Cardiac fibroblast (primary cell): ENCODE measurements at regions not wholly inside any gene's neighbourhood (a gene's known extent, or its start where the extent isn't known, plus 50 kb on each side); places are given as distances from the start of the nearest gene placed in this dataset.

Source experiments
- DNase-seq, 2 donors: peaks; one replicate each; pipeline versions ENCODE4 v3.0.0 to v3.0.0-alpha.2; 2010; ENCODE audit warnings: low read depth in 2 of 2
- H3K4me3 ChIP-seq, 2 donors: replicated peaks in 1 of 2; 1 replicate in 1 of 2; 2 replicates in 1 of 2; pipeline ENCODE4 v1.5.1; 2011; ENCODE audit warnings: low read depth in 2 of 2, low read length in 2 of 2, mild to moderate bottlenecking in 2 of 2, moderate library complexity in 1 of 2
- TF ChIP-seq, protein P1 (sequence below): IDR thresholded peaks from one replicate; pipeline ENCODE4 v1.5.1; 2011; ENCODE audit warnings: low read depth, mild to moderate bottlenecking, low read length, inconsistent platforms

DNA sequence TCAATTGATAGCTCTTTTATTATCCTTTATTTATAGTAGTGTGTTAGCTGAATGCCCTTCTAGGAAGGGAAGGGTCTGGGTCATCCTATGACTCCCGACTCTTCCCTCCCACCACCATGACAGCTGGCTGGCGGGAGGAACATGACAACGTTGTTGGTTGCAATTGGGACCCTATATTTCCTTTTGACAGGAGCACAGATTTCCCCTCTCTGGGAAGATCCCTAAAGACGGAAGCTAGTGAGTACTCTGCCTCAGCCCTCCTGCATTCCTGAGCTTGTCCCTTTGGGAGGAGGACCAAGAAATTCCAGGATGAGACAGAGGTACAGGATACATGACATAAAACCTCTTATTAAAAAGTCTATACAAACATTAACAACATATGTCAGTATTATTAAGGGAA is 485.4 kb downstream of the NAV3 start:
- H3K4me3 ChIP-seq = no peak overlapping the region
- DNase-seq = no peak
- TF ChIP-seq, protein P1, sequence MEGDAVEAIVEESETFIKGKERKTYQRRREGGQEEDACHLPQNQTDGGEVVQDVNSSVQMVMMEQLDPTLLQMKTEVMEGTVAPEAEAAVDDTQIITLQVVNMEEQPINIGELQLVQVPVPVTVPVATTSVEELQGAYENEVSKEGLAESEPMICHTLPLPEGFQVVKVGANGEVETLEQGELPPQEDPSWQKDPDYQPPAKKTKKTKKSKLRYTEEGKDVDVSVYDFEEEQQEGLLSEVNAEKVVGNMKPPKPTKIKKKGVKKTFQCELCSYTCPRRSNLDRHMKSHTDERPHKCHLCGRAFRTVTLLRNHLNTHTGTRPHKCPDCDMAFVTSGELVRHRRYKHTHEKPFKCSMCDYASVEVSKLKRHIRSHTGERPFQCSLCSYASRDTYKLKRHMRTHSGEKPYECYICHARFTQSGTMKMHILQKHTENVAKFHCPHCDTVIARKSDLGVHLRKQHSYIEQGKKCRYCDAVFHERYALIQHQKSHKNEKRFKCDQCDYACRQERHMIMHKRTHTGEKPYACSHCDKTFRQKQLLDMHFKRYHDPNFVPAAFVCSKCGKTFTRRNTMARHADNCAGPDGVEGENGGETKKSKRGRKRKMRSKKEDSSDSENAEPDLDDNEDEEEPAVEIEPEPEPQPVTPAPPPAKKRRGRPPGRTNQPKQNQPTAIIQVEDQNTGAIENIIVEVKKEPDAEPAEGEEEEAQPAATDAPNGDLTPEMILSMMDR = no peak

DNA sequence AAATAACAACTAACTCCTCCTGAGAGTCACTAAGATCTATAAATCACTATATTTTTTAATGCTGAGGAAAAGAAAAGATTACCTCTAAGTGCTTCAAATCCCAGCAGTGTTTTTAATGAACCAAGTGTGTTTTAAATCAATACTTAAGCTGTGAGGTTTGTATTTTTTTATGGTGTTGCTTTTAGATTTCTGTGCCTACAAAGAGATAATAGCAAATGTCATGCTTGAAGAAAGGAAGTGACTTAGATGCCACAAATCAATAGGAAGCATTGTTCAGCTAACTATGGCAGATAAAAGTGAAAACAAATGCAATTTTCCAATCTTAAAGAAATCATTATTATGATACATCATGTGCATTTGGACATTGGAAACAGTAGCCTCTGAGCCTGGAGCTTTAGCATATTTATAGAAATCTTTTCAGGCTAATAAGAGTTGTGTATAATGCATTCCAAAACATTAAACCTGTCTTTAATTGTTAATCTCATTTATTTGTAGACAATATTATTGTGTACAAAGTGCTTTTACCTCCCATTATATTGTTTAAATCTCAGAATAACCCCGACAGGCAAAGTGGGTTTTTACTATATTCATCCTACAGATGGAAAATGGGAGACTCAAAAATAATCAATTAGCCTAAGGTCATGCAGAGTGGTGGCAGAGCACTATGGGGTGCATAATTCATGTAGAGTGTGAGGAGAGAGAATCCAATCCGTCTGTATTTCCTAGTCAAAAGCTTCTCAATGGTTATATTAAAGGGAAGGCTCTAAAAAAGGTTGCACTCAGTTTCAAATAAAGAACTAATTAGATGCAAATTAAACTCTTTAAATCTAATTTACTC is 486.2 kb downstream of the NAV3 start:
- no peak overlapping the region for H3K4me3 ChIP-seq
- DNase-seq = no peak
- TF ChIP-seq, protein P1 = no peak

DNA sequence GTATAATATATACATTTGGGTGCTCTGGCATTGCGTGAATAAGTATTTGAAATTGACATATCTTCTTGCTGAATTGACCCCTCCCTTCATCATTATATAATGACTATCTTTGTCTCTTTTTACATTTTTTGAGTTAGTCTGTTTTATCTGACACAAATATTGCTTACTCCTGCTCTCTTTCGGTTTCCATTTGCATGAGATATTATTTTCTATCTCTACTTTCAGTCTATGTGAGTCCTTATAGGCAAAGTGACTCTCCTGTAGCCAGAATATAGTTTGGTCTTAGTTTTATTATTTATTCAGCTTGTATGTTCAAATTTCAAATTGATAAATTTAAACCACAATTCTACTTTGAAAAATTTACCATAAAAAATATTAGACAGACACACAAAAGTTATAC is 491.0 kb downstream of the NAV3 start:
- H3K4me3 ChIP-seq = no peak overlapping the region
- TF ChIP-seq, protein P1 = no peak
- no peak for DNase-seq

DNA sequence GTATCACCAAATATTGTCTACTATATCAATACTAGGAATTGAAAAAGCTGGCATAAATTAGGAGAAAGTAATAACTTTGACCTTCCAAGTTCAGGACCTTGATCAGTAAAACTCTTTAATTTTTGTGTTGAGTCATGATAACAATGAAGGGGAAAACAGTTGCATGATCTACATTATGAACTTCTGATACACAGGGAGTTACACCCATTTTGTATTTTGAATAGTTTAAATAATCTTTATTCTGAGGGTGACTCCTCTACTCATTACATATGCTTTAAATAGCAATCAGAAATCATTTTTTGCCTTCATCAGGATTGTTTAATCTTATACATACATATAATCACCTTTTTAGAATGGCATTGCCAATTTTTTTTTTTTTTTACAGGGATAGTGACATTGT is 492.5 kb downstream of the NAV3 start:
- DNase-seq = no peak
- no peak overlapping the region for H3K4me3 ChIP-seq
- TF ChIP-seq, protein P1 = no peak

DNA sequence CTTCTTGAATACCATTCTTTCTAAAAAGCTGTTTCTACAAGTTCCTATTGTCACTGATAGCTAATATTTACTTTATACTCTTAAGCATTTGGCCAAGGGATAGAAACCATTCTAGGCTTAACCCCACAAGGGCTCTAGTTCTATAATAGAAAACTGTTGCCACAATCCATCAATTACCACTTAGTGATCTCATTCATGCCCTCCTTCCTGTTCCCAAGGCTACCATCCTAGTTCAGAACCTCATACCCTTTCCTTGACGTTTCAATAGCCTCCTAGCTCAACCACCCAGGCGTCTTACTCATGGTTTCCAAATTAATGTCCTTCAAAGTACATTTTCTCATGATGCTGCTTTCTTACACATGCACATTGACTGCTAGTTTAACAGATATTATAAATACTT is 493.5 kb downstream of the NAV3 start:
- no peak overlapping the region for H3K4me3 ChIP-seq
- TF ChIP-seq, protein P1 = no peak
- DNase-seq = no peak

DNA sequence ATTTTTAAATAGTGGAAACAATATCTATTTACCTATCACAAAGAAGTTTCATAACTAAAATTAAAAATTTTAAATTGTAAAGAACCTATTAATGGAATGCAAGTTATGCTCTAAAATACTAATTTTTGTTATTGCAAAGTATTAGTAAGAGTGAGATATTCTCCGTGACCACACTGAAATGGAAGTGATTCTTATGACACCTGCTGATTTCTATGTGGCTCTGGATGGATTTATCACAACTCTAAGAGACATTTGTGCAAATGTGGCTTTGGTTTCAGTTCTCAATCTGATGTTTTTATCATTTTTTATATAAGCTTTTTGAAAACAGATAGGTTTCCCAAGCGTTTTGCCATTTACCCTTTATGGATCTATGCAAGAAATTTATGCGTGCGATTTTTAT is 497.8 kb downstream of the NAV3 start:
- TF ChIP-seq, protein P1 = no peak
- no peak overlapping the region for H3K4me3 ChIP-seq
- no peak for DNase-seq

DNA sequence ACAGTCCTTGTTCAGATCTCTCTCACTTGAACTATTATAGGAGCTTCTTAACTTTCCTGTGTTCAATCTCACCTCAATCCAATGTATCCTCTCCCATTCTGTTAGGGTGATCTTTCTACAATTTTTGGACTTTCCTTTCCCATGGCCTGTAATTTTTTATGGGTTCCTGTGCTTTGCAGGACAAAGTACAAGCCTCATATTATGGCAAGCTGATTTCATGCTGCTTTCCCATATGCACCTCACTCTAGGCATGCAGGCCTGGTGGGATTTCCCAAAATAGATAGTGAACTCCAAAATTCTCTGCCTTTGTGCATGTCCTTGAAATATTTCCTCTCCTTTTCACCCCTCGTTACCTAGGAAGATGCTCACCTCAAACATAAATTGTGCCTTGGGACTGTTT is 499.4 kb downstream of the NAV3 start:
- DNase-seq = no peak
- H3K4me3 ChIP-seq = no peak overlapping the region
- TF ChIP-seq, protein P1 = no peak
